Stimulated activated CD4-positive, alpha-beta T cell treated with anti-CD3 and anti-CD28 coated beads, Interleukin-2, amount 100 ng/mL, for 4 hours (primary cell): ENCODE measurements at regions not wholly inside any gene's neighbourhood (a gene's known extent, or its start where the extent isn't known, plus 50 kb on each side); places are given as distances from the start of the nearest gene placed in this dataset.
"Not testable (repeated sequence)": the region's sequence is repeated elsewhere in the genome, so short reads cannot be mapped to it uniquely, and the experiment has no call there.

ENCODE experiments used
- DNase-seq: peaks from one replicate; pipeline ENCODE4 v3.0.0-alpha.2; 2020; ENCODE audit warnings: low read depth

GRCh38 chr9:19873188-19873587, 84.4 kb upstream of the SLC24A2 start:
- DNase-seq: not testable (repeated sequence)

- DNase-seq: no peak
Observed at GRCh38 chr9:19870988-19871387, 82.2 kb upstream of the SLC24A2 start.

- DNase-seq: no peak
Observed at GRCh38 chr9:19840953-19841352, 52.1 kb upstream of the SLC24A2 start.
